Trophoblast cell (in vitro differentiated cells and primary cell): ENCODE measurements at regions not wholly inside any gene's neighbourhood (a gene's known extent, or its start where the extent isn't known, plus 50 kb on each side); places are given as distances from the start of the nearest gene placed in this dataset.
"Not testable (repeated sequence)": the region's sequence is repeated elsewhere in the genome, so short reads cannot be mapped to it uniquely, and the experiment has no call there.

Experiments used
- DNase-seq, 2 donors: peaks; one replicate each; pipeline ENCODE4 v3.0.0-alpha.2; 2016
- H2AFZ ChIP-seq: 2 replicates; pipeline ENCODE4 v1.6.1; 2013; ENCODE audit warnings: low read length, moderate library complexity, mild to moderate bottlenecking; ENCODE audit not compliant: insufficient read depth, poor library complexity
- H2AK5ac ChIP-seq: 2 replicates; pipeline ENCODE4 v1.6.1; 2013; ENCODE audit warnings: mild to moderate bottlenecking, low read length
- H2BK120ac ChIP-seq: 2 replicates; pipeline ENCODE4 v1.6.1; 2013; ENCODE audit warnings: low read length, mild to moderate bottlenecking, moderate library complexity; ENCODE audit not compliant: insufficient read depth, poor library complexity
- H2BK12ac ChIP-seq: 2 replicates; pipeline ENCODE4 v1.6.1; 2013; ENCODE audit warnings: mild to moderate bottlenecking, low read length, moderate library complexity
- H2BK5ac ChIP-seq: 2 replicates; pipeline ENCODE4 v1.6.1; 2013; ENCODE audit warnings: low read length, low read depth, moderate library complexity, mild to moderate bottlenecking; ENCODE audit not compliant: poor library complexity
- H3K14ac ChIP-seq: 2 replicates; pipeline ENCODE4 v1.6.1; 2013; ENCODE audit warnings: mild to moderate bottlenecking, low read length
- H3K18ac ChIP-seq: 2 replicates; pipeline ENCODE4 v1.6.1; 2013; ENCODE audit warnings: mild to moderate bottlenecking, low read length
- H3K23ac ChIP-seq: 2 replicates; pipeline ENCODE4 v1.6.1; 2013; ENCODE audit warnings: low read length
- H3K27ac ChIP-seq: 2 replicates; pipeline ENCODE4 v1.5.1; 2013; ENCODE audit warnings: low read depth, mild to moderate bottlenecking, inconsistent platforms, low read length, moderate library complexity
- H3K27me3 ChIP-seq: 2 replicates; pipeline ENCODE4 v1.6.1; 2013; ENCODE audit warnings: inconsistent platforms, mild to moderate bottlenecking, low read length, moderate library complexity; ENCODE audit not compliant: insufficient read depth
- H3K36me3 ChIP-seq, 2 experiments: 1 replicate in 1 of 2; 2 replicates in 1 of 2; pipeline ENCODE4 v1.6.1; 2013; ENCODE audit warnings: low read length in 2 of 2, mild to moderate bottlenecking in 2 of 2, moderate library complexity in 1 of 2; ENCODE audit not compliant: insufficient read depth in 2 of 2, control insufficient read depth in 1 of 2
- H3K4ac ChIP-seq: 2 replicates; pipeline ENCODE4 v1.6.1; 2013; ENCODE audit warnings: low read depth, mild to moderate bottlenecking, low read length, moderate library complexity
- H3K4me1 ChIP-seq, 2 experiments: 1 replicate in 1 of 2; 2 replicates in 1 of 2; pipeline ENCODE4 v1.6.1; 2013; ENCODE audit warnings: low read length in 2 of 2, mild to moderate bottlenecking in 2 of 2, moderate library complexity in 1 of 2; ENCODE audit not compliant: insufficient read depth in 2 of 2, control insufficient read depth in 1 of 2
- H3K4me2 ChIP-seq: 2 replicates; pipeline ENCODE4 v1.6.1; 2013; ENCODE audit warnings: inconsistent platforms, mild to moderate bottlenecking, low read length, moderate library complexity
- H3K4me3 ChIP-seq: 2 replicates; pipeline ENCODE4 v1.5.1; 2013; ENCODE audit warnings: mild to moderate bottlenecking, low read depth, low read length, inconsistent platforms
- H3K79me1 ChIP-seq: one replicate; pipeline ENCODE4 v1.6.1; 2013; ENCODE audit warnings: low read length
- H3K79me2 ChIP-seq: 2 replicates; pipeline ENCODE4 v1.6.1; 2013; ENCODE audit warnings: low read length, mild to moderate bottlenecking; ENCODE audit not compliant: control insufficient read depth, insufficient read depth, poor library complexity
- H3K9ac ChIP-seq: 2 replicates; pipeline ENCODE4 v1.6.1; 2013; ENCODE audit warnings: mild to moderate bottlenecking, low read length
- H3K9me3 ChIP-seq: 2 replicates; pipeline ENCODE4 v1.6.1; 2013; ENCODE audit warnings: low read depth, mild to moderate bottlenecking, control low read depth, inconsistent platforms, low read length; ENCODE audit not compliant: insufficient read depth
- H4K12ac ChIP-seq: 2 replicates; pipeline ENCODE4 v1.6.1; 2013; ENCODE audit warnings: low read depth, mild to moderate bottlenecking, low read length, moderate library complexity
- H4K8ac ChIP-seq: 2 replicates; pipeline ENCODE4 v1.6.1; 2013; ENCODE audit warnings: low read depth, mild to moderate bottlenecking, low read length, moderate library complexity
- H4K91ac ChIP-seq: one replicate; pipeline ENCODE4 v1.6.1; 2013; ENCODE audit warnings: low read depth, mild to moderate bottlenecking, low read length, moderate library complexity
- WGBS: extraction: QIAGEN DNeasy Blood & Tissue Kit; methylation state at CpG from one replicate; pipeline ENCODE4 v1.1.7; 2013; ENCODE audit warnings: missing lambda C conversion rate; ENCODE audit not compliant: insufficient read length, insufficient coverage; ENCODE audit errors: extremely low coverage; 5-methylcytosine and 5-hydroxymethylcytosine counted together

- Histone ChIP-seq H2BK5ac (no peak overlapping the region), H3K79me1 (no peaks in the 10 kb centered on the region), H2BK120ac (no peak overlapping the region), H4K8ac (no peak overlapping the region), H3K27me3 (no peaks in the 10 kb centered on the region), H4K12ac (no peak overlapping the region), H3K27ac (no peak overlapping the region), H3K9ac (no peak overlapping the region), H3K79me2 (no peaks in the 10 kb centered on the region), H3K23ac (no peak overlapping the region), H3K4me1 (peaks cover 0 to 2% of the 10 kb centered on the region in 2 experiments), H3K9me3 (peaks cover 7% of the 10 kb centered on the region), H3K4me3 (no peak overlapping the region), H2AK5ac (no peak overlapping the region), H3K18ac (no peak overlapping the region), H3K4me2 (no peak overlapping the region), H4K91ac (no peak overlapping the region), H3K14ac (no peak overlapping the region), H2AFZ (no peak overlapping the region), H2BK12ac (no peak overlapping the region), H3K36me3 (no peaks in the 10 kb centered on the region), H3K4ac (no peak overlapping the region)
- DNase-seq, result no peak
- WGBS, result no CpG with 5 or more reads among the region's 49 CpGs
These were observed 130.4 kb downstream of the CCDC74A start for GRCh38 chr2:131657895-131658768.

DNA sequence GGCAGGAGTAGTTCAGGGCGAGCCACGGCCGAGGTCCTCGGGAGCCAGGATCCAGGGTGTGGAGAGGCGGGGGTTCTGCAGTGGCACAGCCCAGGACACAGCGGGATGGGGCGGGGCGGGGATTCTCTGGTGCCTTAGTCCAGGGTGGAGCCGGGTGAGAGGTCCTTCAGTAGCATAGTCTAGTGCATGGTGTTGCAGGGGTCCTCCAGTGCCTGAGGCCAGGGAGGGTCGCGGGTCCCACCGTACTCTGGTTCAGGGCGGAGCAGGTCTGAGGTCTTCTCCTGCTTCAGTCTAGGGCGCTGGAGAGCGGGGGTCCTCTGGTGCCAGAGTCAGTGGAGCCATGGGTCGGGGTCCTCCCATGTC lies 131.1 kb downstream of the CCDC74A start:
- Histone ChIP-seq H2AFZ (no peak overlapping the region), H2BK12ac (no peak overlapping the region), H3K79me1 (no peaks in the 10 kb centered on the region), H2AK5ac (no peak overlapping the region), H2BK5ac (no peak overlapping the region), H3K79me2 (no peaks in the 10 kb centered on the region), H4K12ac (no peak overlapping the region), H4K8ac (no peak overlapping the region), H3K9ac (no peak overlapping the region), H3K14ac (no peak overlapping the region), H3K23ac (no peak overlapping the region), H4K91ac (no peak overlapping the region), H3K4me1 (peaks cover 0 to 2% of the 10 kb centered on the region in 2 experiments), H3K4ac (no peak overlapping the region), H3K27ac (no peak overlapping the region), H3K9me3 (peaks cover 7% of the 10 kb centered on the region), H3K4me2 (no peak overlapping the region), H2BK120ac (no peak overlapping the region), H3K27me3 (no peaks in the 10 kb centered on the region), H3K4me3 (no peak overlapping the region), H3K18ac (no peak overlapping the region), H3K36me3 (no peaks in the 10 kb centered on the region)
- DNase-seq, result no peak
- WGBS, result no CpG with 5 or more reads among the region's 16 CpGs

DNA sequence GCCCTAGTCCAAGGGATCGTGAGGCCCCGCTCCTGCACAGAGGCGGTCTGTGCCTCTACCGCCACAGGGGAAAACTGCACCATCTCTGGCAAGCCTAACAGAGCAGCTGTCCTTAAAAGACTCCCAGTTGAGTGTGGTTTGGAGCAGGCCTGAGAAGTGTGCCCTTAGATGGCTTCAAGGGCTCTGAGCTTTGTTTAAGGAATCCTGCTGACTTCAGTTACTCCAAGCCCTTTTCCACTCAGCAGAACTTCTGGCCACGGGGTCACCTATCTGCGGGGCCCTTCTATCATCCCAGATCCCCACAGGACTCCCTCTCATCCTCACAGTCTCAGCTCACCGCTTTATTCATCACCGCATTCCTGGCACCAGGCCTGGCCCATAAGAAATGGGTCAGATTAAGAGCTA lies 131.5 kb downstream of the CCDC74A start:
- Histone ChIP-seq H2BK5ac (no peak overlapping the region), H3K23ac (no peak overlapping the region), H3K4ac (no peak overlapping the region), H4K12ac (no peak overlapping the region), H3K4me3 (no peak overlapping the region), H3K27ac (no peak overlapping the region), H4K8ac (no peak overlapping the region), H2BK12ac (no peak overlapping the region), H2AK5ac (no peak overlapping the region), H3K36me3 (no peaks in the 10 kb centered on the region), H3K9ac (no peak overlapping the region), H3K14ac (no peak overlapping the region), H4K91ac (no peak overlapping the region), H3K4me1 (peaks cover 0 to 2% of the 10 kb centered on the region in 2 experiments), H3K79me2 (no peaks in the 10 kb centered on the region), H2BK120ac (no peak overlapping the region), H2AFZ (no peak overlapping the region), H3K4me2 (no peak overlapping the region), H3K79me1 (no peaks in the 10 kb centered on the region), H3K18ac (no peak overlapping the region), H3K9me3 (peaks cover 7% of the 10 kb centered on the region), H3K27me3 (no peaks in the 10 kb centered on the region)
- no peak for DNase-seq
- no CpG with 5 or more reads among the region's 8 CpGs for WGBS

DNA sequence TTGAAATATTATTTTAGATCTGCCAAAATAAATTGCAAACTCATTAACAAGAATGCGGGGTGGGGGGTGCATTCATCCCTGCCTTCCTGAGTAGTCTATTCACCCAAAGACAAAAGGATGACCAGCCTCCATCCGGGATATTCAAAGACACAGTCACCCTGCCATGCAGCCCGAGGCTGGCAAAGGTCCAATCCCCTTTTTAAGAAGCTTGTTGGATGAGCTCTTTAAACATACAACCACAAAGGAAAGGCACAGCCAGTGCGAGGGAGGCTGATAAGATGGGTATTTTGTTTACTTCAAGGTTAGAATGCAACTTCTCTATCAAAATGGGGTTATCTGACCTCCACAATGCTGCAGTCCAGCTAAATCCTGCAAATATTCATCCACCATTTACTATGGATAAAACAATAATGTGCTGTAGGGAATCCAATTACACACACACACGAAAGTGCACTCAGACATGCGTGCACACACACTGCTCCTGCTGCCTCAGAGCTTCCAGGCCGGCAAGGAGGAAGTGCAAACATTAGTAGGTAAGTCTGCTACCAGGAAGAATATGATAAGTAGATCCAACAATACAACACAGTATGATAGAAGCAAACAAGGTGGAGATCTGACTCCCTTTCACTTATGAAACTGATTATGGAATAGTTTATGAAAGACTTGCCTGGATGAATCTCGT lies 133.6 kb downstream of the CCDC74A start:
- not testable (repeated sequence) for H3K27ac ChIP-seq, H2AFZ ChIP-seq, H2BK5ac ChIP-seq, H2AK5ac ChIP-seq, H3K14ac ChIP-seq, H2BK12ac ChIP-seq, H3K23ac ChIP-seq, H3K36me3 ChIP-seq, H3K27me3 ChIP-seq, H4K8ac ChIP-seq, H4K12ac ChIP-seq, DNase-seq, H3K79me1 ChIP-seq, H3K18ac ChIP-seq, H3K4ac ChIP-seq, H3K4me1 ChIP-seq, H4K91ac ChIP-seq, H3K79me2 ChIP-seq, H2BK120ac ChIP-seq, H3K9me3 ChIP-seq, H3K4me3 ChIP-seq, H3K4me2 ChIP-seq, H3K9ac ChIP-seq
- no CpG with 5 or more reads among the region's 8 CpGs for WGBS
